ENCODE measurements at regions not wholly inside any gene's neighbourhood (a gene's known extent, or its start where the extent isn't known, plus 50 kb on each side); places are given as distances from the start of the nearest gene placed in this dataset.

- CTCF ChIA-PET = no interaction called here
- Histone ChIP-seq H2BK20ac (ENCODE audit: low read depth, low read length) (peak overlapping the region; percentile 63; the same call in 1 of the 2 replicates), H4K91ac (ENCODE audit: insufficient read depth, low read depth, low read length) (peak overlapping the region; percentile 70; the same call in 1 of the 2 replicates), H3K27me3 (ENCODE audit: control insufficient read depth, insufficient read depth, low read length) (0 out of 2 replicates have a peak, but pooled peaks cover 3% of the 10 kb centered on the region), H2AK9ac (replicated peaks; ENCODE audit: low read depth, low read length, poor library complexity) (no peak overlapping the region), H2BK15ac (ENCODE audit: low read depth, low read length) (peak overlapping the region; percentile 87; the same call in 2 of the 3 replicates), H3K14ac (replicated peaks; ENCODE audit: low read depth, low read length) (peak overlapping the region; percentile 44; the same call in 1 of the 2 replicates), H3K9me3 (ENCODE audit: control insufficient read depth, insufficient read depth, low read length) (no peaks in the 10 kb centered on the region), H4K8ac (ENCODE audit: low read depth in 2 of 2, low read length in 2 of 2) (peak overlapping the region; percentile 57 to 81; a peak in 3 of 4 replicates), H3K18ac (ENCODE audit: low read depth, low read length) (peak overlapping the region; percentile 26; the same call in 1 of the 2 replicates), H3K9me1 (ENCODE audit: insufficient read depth, low read length) (no peaks in the 10 kb centered on the region; the same call in 1 of the 2 replicates), H3K4ac (ENCODE audit: low read depth, low read length) (peak overlapping the region; percentile 54; the same call in 1 of the 2 replicates), H3K27ac (ENCODE audit: insufficient read depth, low read length) (no peak overlapping the region), H3K4me2 (ENCODE audit: low read depth, low read length) (no peak overlapping the region), H3K4me3 (ENCODE audit: insufficient read depth, low read depth, low read length) (no peak overlapping the region), H2AK5ac (ENCODE audit: low read depth, low read length) (peak overlapping the region; percentile 75; the same call in 1 of the 2 replicates), H2BK120ac (ENCODE audit: low read depth, low read length) (peak overlapping the region; percentile 68), H3K23ac (ENCODE audit: low read depth, low read length) (no peak overlapping the region), H4K20me1 (ENCODE audit: insufficient read depth, low read length) (no peaks in the 10 kb centered on the region), H4K5ac (ENCODE audit: low read depth, low read length) (no peak overlapping the region), H3K36me3 (ENCODE audit: control insufficient read depth, insufficient read depth, low read length) (no peaks in the 10 kb centered on the region), H2BK5ac (ENCODE audit: low read depth, low read length, poor library complexity, severe bottlenecking) (no peak overlapping the region), H2AFZ (replicated peaks; ENCODE audit: low read length, poor library complexity) (no peak overlapping the region), H3K9ac (ENCODE audit: low read depth, low read length) (no peak overlapping the region), H3K4me1 (ENCODE audit: control insufficient read depth, insufficient read depth, low read length) (peaks cover 8% of the 10 kb centered on the region; the same call in 1 of the 2 replicates), H3K56ac (ENCODE audit: extremely low read depth, insufficient read depth, low read length) (no peak overlapping the region), H3K79me1 (ENCODE audit: low read depth in 1 of 2, low read length in 2 of 2) (no peaks in the 10 kb centered on the region)
- TF ChIP-seq USF2 (IDR thresholded peaks at IDR 0.05; ENCODE audit: low read depth, low read length) = no peak
- no peak for TF ChIP-seq NFE2L2 (IDR thresholded peaks at IDR 0.05; ENCODE audit: low read depth, low read length)
- no peak for TF ChIP-seq RAD21 (IDR thresholded peaks at IDR 0.05; ENCODE audit: low read length)
- no peak for TF ChIP-seq ELK1 (IDR thresholded peaks at IDR 0.05; ENCODE audit: borderline replicate concordance, low read depth, low read length)
- TF ChIP-seq RCOR1 (IDR thresholded peaks at IDR 0.05; ENCODE audit: insufficient replicate concordance, low read length) = no peak
- no peak for TF ChIP-seq BHLHE40 (IDR thresholded peaks at IDR 0.05; ENCODE audit: low read depth, low read length)
- intact Hi-C loops (cut with micrococcal nuclease) = loop anchor here (5.0 kb wide), 1 partner anchor 200 kb away; the partner anchor contains the start of gene BTBD3
- WGBS, 2 experiments (ENCODE audit: extremely low coverage in 2 of 2, insufficient read length in 1 of 2) = no CpG with 5 or more reads among the region's 3 CpGs
- POLR2A ChIA-PET (ENCODE audit: unreplicated experiment) = no interaction called here
- no peak for ATAC-seq (ENCODE audit: low read depth)
- dilution Hi-C loops (cut with HindIII; ENCODE audit: low sequenced_read_pairs, unreplicated experiment) = no loop called here
- in situ Hi-C loops (cut with MboI; ENCODE audit: low sequenced_read_pairs) = no loop called here
- DNase-seq = no peak
- no TSS peak for BruUV-seq (replicated peaks)
These were observed 200.1 kb upstream of the BTBD3 start for GRCh38 chr20:11717562-11717961.
